Heart right ventricle (tissue), 16 donors: ENCODE measurements at regions not wholly inside any gene's neighbourhood (a gene's known extent, or its start where the extent isn't known, plus 50 kb on each side); places are given as distances from the start of the nearest gene placed in this dataset.

ENCODE experiments used
- ATAC-seq, 8 donors: fragments of 200-7000 bp; cut with Tn5 transposase; one replicate each; pipeline ENCODE4 v1.9.1; 2020; ENCODE audit warnings: mild to moderate bottlenecking in 8 of 8, moderate library complexity in 8 of 8, moderate number of reproducible peaks in 1 of 8
- DNase-seq, 2 donors: peaks; one replicate each; pipeline ENCODE4 v3.0.0-alpha.2; 2020
- H3K27ac ChIP-seq, 10 donors: fragments of 200-600 bp; sonication (generic) in 2 of 10; one replicate each; pipeline versions ENCODE4 v1.5.0 to v1.8.0; 2020 to 2022; ENCODE audit warnings: mild to moderate bottlenecking in 3 of 10
- H3K27me3 ChIP-seq, 7 donors: fragments of 200-600 bp; one replicate each; pipeline ENCODE4 v1.8.0; 2021 to 2022; ENCODE audit warnings: mild to moderate bottlenecking in 2 of 7
- H3K36me3 ChIP-seq, 9 donors: fragments of 200-600 bp; sonication (generic) in 1 of 9; one replicate each; pipeline versions ENCODE4 v1.5.0 to v1.8.0; 2020 to 2022; ENCODE audit warnings: mild to moderate bottlenecking in 2 of 9
- H3K4me1 ChIP-seq, 9 donors: fragments of 200-600 bp; sonication (generic) in 1 of 9; one replicate each; pipeline versions ENCODE4 v1.5.0 to v1.8.0; 2020 to 2022; ENCODE audit warnings: mild to moderate bottlenecking in 4 of 9
- H3K4me3 ChIP-seq, 10 donors: fragments of 200-600 bp; sonication (generic) in 2 of 10; one replicate each; pipeline versions ENCODE4 v1.5.0 to v1.8.0; 2020 to 2022; ENCODE audit warnings: mild to moderate bottlenecking in 7 of 10, moderate library complexity in 2 of 10
- H3K9me3 ChIP-seq, 11 donors: fragments of 200-600 bp in 10 of 11; sonication (generic) in 2 of 11; one replicate each; pipeline versions ENCODE4 v1.5.0 to v1.8.0; 2013 to 2022; ENCODE audit warnings: mild to moderate bottlenecking in 2 of 11, control low read depth in 1 of 11, moderate library complexity in 1 of 11
- WGBS, 2 donors: extraction: QIAGEN DNeasy Blood & Tissue Kit; methylation state at CpG; one replicate each; pipeline ENCODE4 v1.1.7; 2013; ENCODE audit warnings: inconsistent platforms in 1 of 2; 5-methylcytosine and 5-hydroxymethylcytosine counted together
- intact Hi-C, 10 donors: fragments of 100-400 bp; cut with DNase I; formaldehyde crosslinking; loops; one replicate each; pipeline versions ENCODE4 v1.11.1 to v1.14.2; 2022
- TF ChIP-seq, protein P1 (sequence below), 9 donors: fragments of 200-600 bp; sonication (generic) in 2 of 9; IDR thresholded peaks; one replicate each; pipeline versions ENCODE4 v1.5.0 to v1.8.0; 2021 to 2022; ENCODE audit warnings: antibody characterized with exemption in 9 of 9, mild to moderate bottlenecking in 5 of 9, moderate library complexity in 1 of 9
- donor health status: Arrhythmogenic right ventricular cardiomyopathy.
- donor health status: ischemic (EF 13 %, LVEDD 7.1; RV severe dilation, severe dysfunction).
- donor health status: healthy with polysubstance abuse.
- donor health status: DM: no; HTN: yes; CAD: no.
- donor health status: DM: no; HTN: no; CAD: no.
- donor health status: ischemic (EF 25% LVEDD 6.9; RV normal size, moderate dysfunction).
- donor health status: ischemic (EF 25% LVEDD 5.7; RV mildly dilated, moderate dysfunction).
- donor health status: healthy.
- donor health status: DM: yes; HTN: yes; CAD: no.
- donor health status: Ischemic cardiomyopathy.
- donor health status: ischemic (EF 35%, LVEDD 5.7; RV mildly dilated, moderate dysfunction).
- donor health status: nonischemic (EF 11% LVEDD 7.7; RV severe dilation, severe dysfunction).
- donor health status: DM: yes; HTN: yes; CAD: no.
- donor health status: PGD.
- donor health status: ischemic (EF 29% LVEDD 5.4; RV normal size, mild dysfunction).
- donor health status: nonischemic (EF 23%, LVEDD 6.1; RV moderate dilation, normal function).

DNA sequence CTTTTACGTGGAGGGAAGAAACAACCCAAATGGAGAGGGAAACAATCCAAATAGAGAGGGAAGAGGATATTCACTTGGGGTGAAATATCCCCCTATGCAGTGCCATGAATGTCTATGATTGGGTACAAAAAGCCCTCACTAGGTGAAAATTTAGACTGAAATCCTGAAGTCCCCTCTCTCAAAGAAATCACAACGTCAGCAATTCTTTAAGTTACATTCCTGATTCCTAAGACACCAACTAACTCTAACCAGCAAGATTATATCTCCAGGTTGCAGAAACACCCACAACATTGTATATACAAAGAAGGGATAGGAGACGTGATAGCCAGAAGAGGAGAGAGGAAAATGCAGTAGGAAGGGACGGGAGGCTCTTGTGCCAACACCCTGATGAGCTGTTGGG lies 374.3 kb downstream of the DCAF12L2 start:
- ATAC-seq (no peak), DNase-seq (no peak)
- intact Hi-C loops = no loop called here
- H3K9me3 ChIP-seq = peaks cover 0 to 10% (median 0%) of the 10 kb centered on the region in 11 donors
- no peaks in the 10 kb centered on the region for H3K36me3 ChIP-seq
- H3K4me3 ChIP-seq = no peak overlapping the region
- H3K27ac ChIP-seq = no peak overlapping the region
- H3K27me3 ChIP-seq = no peaks in the 10 kb centered on the region
- TF ChIP-seq, protein P1, sequence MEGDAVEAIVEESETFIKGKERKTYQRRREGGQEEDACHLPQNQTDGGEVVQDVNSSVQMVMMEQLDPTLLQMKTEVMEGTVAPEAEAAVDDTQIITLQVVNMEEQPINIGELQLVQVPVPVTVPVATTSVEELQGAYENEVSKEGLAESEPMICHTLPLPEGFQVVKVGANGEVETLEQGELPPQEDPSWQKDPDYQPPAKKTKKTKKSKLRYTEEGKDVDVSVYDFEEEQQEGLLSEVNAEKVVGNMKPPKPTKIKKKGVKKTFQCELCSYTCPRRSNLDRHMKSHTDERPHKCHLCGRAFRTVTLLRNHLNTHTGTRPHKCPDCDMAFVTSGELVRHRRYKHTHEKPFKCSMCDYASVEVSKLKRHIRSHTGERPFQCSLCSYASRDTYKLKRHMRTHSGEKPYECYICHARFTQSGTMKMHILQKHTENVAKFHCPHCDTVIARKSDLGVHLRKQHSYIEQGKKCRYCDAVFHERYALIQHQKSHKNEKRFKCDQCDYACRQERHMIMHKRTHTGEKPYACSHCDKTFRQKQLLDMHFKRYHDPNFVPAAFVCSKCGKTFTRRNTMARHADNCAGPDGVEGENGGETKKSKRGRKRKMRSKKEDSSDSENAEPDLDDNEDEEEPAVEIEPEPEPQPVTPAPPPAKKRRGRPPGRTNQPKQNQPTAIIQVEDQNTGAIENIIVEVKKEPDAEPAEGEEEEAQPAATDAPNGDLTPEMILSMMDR (IDR thresholded peaks at IDR 0.05) = no peak
- 62 to 64% methylated on average over 4 of the region's 4 CpGs for WGBS, 2 donors
- no peaks in the 10 kb centered on the region for H3K4me1 ChIP-seq

DNA sequence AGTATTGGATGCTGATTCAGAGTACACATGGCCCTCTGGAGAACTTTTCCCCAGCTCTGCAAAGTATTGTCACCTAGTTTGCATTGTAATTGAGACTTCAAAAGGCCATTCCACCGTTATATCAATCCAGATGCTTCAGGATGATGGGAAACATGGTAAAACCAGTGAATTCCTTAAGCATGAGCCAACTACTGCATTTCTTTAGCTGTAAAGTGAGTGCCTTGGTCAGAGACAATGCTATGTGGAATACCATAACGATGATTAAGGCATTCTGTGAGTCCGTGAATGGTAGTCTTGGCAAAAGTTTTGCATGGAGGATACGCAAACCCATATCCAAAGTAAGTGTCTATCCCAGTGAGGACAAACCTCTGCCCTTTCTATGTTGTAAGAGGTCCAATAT lies 355.2 kb downstream of the DCAF12L2 start:
- intact Hi-C loops = no loop called here
- TF ChIP-seq, protein P1 (IDR thresholded peaks at IDR 0.05) = no peak
- DNase-seq (no peak), ATAC-seq (no peak)
- Histone ChIP-seq H3K27ac (no peak overlapping the region), H3K27me3 (no peaks in the 10 kb centered on the region), H3K9me3 (peaks cover 0 to 4% (median 0%) of the 10 kb centered on the region in 11 donors), H3K4me1 (no peaks in the 10 kb centered on the region), H3K4me3 (no peak overlapping the region), H3K36me3 (no peaks in the 10 kb centered on the region)
- WGBS, 2 donors = 86 to 88% methylated on average over 4 of the region's 4 CpGs

DNA sequence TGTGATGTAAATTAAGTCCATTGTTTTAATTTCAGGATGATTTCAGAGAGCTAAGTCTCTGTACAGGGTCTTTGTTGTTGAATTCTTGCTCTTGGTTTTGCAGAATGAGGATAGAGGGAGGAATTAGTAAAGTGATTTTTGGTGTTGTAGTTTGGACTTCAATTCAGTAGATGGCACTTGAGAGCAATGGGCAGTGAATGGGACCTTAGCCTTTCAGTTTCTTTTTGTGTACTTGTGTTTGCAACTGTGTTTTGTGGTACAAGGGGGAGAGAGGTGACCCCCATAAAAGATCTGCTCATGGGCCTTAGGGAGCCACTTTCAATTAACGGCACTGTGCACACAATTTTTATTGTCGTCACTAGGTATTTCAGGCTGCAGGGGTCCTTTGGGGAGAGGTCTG lies 340.0 kb downstream of the DCAF12L2 start:
- TF ChIP-seq, protein P1 (IDR thresholded peaks at IDR 0.05) = no peak
- Histone ChIP-seq H3K9me3 (peaks cover 0 to 3% (median 0%) of the 10 kb centered on the region in 11 donors), H3K4me1 (no peaks in the 10 kb centered on the region), H3K27ac (no peak overlapping the region), H3K27me3 (no peaks in the 10 kb centered on the region), H3K4me3 (no peak overlapping the region), H3K36me3 (no peaks in the 10 kb centered on the region)
- ATAC-seq = no peak
- intact Hi-C loops = no loop called here
- DNase-seq = no peak
- 87 to 92% methylated on average over 2 of the region's 2 CpGs for WGBS, 2 donors

DNA sequence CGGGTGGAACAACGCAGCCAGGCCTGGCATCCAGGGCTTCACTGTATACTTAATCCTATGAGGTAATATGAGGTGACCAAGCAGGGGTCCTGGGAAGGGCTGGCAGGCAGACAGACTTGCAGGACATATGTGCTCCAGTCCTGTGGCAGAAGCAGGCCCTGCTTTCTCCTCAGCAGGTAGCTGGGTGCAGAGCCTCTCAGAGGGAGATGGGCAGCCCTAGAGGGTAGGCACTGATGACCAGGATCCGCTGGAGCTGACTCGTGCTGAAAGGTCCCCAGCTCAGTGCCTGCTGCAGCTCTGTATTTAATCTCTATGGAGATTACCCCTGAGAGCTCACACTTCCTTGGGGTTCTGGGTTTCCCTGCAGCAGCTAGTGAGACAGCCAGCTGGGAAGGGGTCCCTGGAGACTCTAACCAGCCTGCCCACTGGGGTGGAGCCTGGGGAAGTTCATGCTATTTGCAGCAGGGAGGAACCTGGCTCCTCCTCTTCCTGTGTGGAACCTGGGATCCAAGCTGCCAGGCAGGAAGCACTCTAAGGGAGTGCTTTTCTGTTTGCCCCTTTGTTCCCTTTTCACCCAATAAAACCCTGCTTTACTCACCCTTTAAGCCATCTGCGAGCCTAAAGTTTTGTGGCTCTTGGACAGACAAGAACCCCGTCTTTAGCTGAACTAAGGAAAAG lies 339.2 kb downstream of the DCAF12L2 start:
- H3K27me3 ChIP-seq = no peaks in the 10 kb centered on the region
- no peak overlapping the region for H3K4me3 ChIP-seq
- peaks cover 0 to 3% (median 0%) of the 10 kb centered on the region in 11 donors for H3K9me3 ChIP-seq
- no peaks in the 10 kb centered on the region for H3K4me1 ChIP-seq
- TF ChIP-seq, protein P1 (IDR thresholded peaks at IDR 0.05) = no peak
- no peak overlapping the region for H3K27ac ChIP-seq
- 86 to 88% methylated on average over 4 to 6 of the region's 6 CpGs for WGBS, 2 donors
- H3K36me3 ChIP-seq = no peaks in the 10 kb centered on the region
- no peak for ATAC-seq
- intact Hi-C loops = no loop called here
- no peak for DNase-seq
